ENCODE measurements at regions not wholly inside any gene's neighbourhood (a gene's known extent, or its start where the extent isn't known, plus 50 kb on each side); places are given as distances from the start of the nearest gene placed in this dataset.

- ChIA-PET CTCF (interaction anchor here (1.2 to 3.9 kb wide), 5 partner anchors 8 to 337 kb away, joined by 4 to 59 read pairs (median 5); no protein-coding TSS in a partner anchor), POLR2A (no interaction called here)
- ATAC-seq = no peak
- H3K27ac Mint-ChIP-seq = no peak overlapping the region
- H3K9me3 Mint-ChIP-seq = no peaks in the 10 kb centered on the region
- H3K36me3 Mint-ChIP-seq (ENCODE audit: low read depth) = no peaks in the 10 kb centered on the region
- no peak for DNase-seq
- peaks cover 13% of the 10 kb centered on the region for H3K4me1 Mint-ChIP-seq (ENCODE audit: low read depth)
- H3K4me3 Mint-ChIP-seq = no peak overlapping the region
- H3K27me3 Mint-ChIP-seq = peaks cover 41% of the 10 kb centered on the region
- intact Hi-C loops (cut with micrococcal nuclease) = no loop called here
- TF ChIP-seq, protein P1, sequence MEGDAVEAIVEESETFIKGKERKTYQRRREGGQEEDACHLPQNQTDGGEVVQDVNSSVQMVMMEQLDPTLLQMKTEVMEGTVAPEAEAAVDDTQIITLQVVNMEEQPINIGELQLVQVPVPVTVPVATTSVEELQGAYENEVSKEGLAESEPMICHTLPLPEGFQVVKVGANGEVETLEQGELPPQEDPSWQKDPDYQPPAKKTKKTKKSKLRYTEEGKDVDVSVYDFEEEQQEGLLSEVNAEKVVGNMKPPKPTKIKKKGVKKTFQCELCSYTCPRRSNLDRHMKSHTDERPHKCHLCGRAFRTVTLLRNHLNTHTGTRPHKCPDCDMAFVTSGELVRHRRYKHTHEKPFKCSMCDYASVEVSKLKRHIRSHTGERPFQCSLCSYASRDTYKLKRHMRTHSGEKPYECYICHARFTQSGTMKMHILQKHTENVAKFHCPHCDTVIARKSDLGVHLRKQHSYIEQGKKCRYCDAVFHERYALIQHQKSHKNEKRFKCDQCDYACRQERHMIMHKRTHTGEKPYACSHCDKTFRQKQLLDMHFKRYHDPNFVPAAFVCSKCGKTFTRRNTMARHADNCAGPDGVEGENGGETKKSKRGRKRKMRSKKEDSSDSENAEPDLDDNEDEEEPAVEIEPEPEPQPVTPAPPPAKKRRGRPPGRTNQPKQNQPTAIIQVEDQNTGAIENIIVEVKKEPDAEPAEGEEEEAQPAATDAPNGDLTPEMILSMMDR (IDR thresholded peaks at IDR 0.05) = no peak
These were observed 208.9 kb downstream of the RBFOX3 start for GRCh38 chr17:79401704-79402674.

GRCh38 chr17:79400989-79401703 lies 209.7 kb downstream of the RBFOX3 start:
- intact Hi-C loops (cut with micrococcal nuclease) = no loop called here
- H3K36me3 Mint-ChIP-seq (ENCODE audit: low read depth) = no peaks in the 10 kb centered on the region
- H3K27ac Mint-ChIP-seq = no peak overlapping the region
- peak overlapping the region; percentile 55 for H3K4me3 Mint-ChIP-seq
- POLR2A ChIA-PET = no interaction called here
- peaks cover 33% of the 10 kb centered on the region for H3K27me3 Mint-ChIP-seq
- ATAC-seq = peak; percentile 99
- H3K4me1 Mint-ChIP-seq (ENCODE audit: low read depth) = peaks cover 13% of the 10 kb centered on the region
- CTCF ChIA-PET = interaction anchor here (0.6 to 3.9 kb wide), 21 partner anchors 9 to 356 kb away, joined by 3 to 59 read pairs (median 4); partner anchors contain the start of gene ENGASE
- H3K9me3 Mint-ChIP-seq = no peaks in the 10 kb centered on the region
- peak; percentile 77 for DNase-seq
- TF ChIP-seq, protein P1 (IDR thresholded peaks at IDR 0.05) = peak; percentile 76

DNA sequence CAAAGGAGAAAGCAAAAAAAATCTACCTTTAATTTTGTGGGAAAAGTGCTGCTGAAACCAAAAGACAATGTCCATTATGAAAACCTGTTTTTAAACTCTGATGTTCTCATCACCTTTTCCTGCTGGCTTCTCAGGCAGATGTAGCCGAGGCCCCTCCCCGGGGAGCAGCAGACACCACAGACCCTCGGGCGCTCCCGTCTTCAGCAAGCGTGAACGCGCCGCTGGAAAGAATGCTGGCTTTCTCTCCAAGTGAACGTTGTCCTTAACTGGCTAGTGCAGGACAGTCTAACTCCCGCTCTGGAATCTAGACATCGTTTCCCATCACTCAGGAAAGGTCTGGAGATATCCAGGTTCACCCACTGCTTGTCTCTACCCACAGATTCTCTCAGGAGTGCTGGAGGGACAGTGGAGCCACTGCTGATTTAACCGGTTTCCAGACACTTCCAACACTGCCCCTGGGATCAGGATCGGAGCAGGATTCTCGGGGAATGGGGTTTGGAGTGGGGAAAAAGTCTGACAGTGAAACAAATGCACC lies 211.2 kb downstream of the RBFOX3 start:
- TF ChIP-seq, protein P1 (IDR thresholded peaks at IDR 0.05) = no peak
- ATAC-seq = no peak
- POLR2A ChIA-PET = no interaction called here
- Mint-ChIP-seq H3K27me3 (peaks cover 21% of the 10 kb centered on the region), H3K4me1 (ENCODE audit: low read depth) (peaks cover 13% of the 10 kb centered on the region), H3K4me3 (no peak overlapping the region), H3K36me3 (ENCODE audit: low read depth) (no peaks in the 10 kb centered on the region), H3K27ac (no peak overlapping the region), H3K9me3 (no peaks in the 10 kb centered on the region)
- CTCF ChIA-PET = interaction anchor here (1.6 to 1.7 kb wide), 2 partner anchors 312 to 348 kb away, joined by 5 to 10 read pairs; no protein-coding TSS in a partner anchor
- DNase-seq = no peak
- intact Hi-C loops (cut with micrococcal nuclease) = loop anchor here (10.0 kb wide), 1 partner anchor 355 kb away; no protein-coding TSS in a partner anchor

- ATAC-seq = no peak
- H3K4me3 Mint-ChIP-seq = no peak overlapping the region
- intact Hi-C loops (cut with micrococcal nuclease) = loop anchor here (10.0 kb wide), 1 partner anchor 354 kb away; no protein-coding TSS in a partner anchor
- POLR2A ChIA-PET = interaction anchor here (0.6 kb wide), 1 partner anchor 16 kb away, joined by 3 read pairs; no protein-coding TSS in a partner anchor
- no peak for DNase-seq
- H3K27ac Mint-ChIP-seq = no peak overlapping the region
- no peaks in the 10 kb centered on the region for H3K36me3 Mint-ChIP-seq (ENCODE audit: low read depth)
- TF ChIP-seq, protein P1 (IDR thresholded peaks at IDR 0.05) = no peak
- H3K27me3 Mint-ChIP-seq = peaks cover 24% of the 10 kb centered on the region
- H3K9me3 Mint-ChIP-seq = no peaks in the 10 kb centered on the region
- CTCF ChIA-PET = interaction anchor here (1.7 kb wide), 1 partner anchor 333 kb away, joined by 4 read pairs; no protein-coding TSS in a partner anchor
- H3K4me1 Mint-ChIP-seq (ENCODE audit: low read depth) = peaks cover 13% of the 10 kb centered on the region
These were observed 212.4 kb downstream of the RBFOX3 start for GRCh38 chr17:79398441-79398840.
